ENCODE measurements at regions not wholly inside any gene's neighbourhood (a gene's known extent, or its start where the extent isn't known, plus 50 kb on each side); places are given as distances from the start of the nearest gene placed in this dataset.

GRCh38 chr7:51636503-51636902, 319.9 kb upstream of the COBL start:
- Histone ChIP-seq H3K27ac (no peak overlapping the region), H3K4me3 (no peak overlapping the region), H3K9me3 (no peaks in the 10 kb centered on the region), H3K4me1 (no peaks in the 10 kb centered on the region), H3K27me3 (no peaks in the 10 kb centered on the region), H3K36me3 (replicated peaks in 1 of 2; ENCODE audit: insufficient read depth in 1 of 2, low read depth in 2 of 2) (no peaks in the 10 kb centered on the region)
- 59 to 60% methylated on average over 3 of the region's 3 CpGs for WGBS, 2 donors
- intact Hi-C loops (cut with DNase I): no loop called here
- DNase-seq (no peak), ATAC-seq (no peak)
- TF ChIP-seq POLR2A (IDR thresholded peaks at IDR 0.05) (no peak), CTCF (IDR thresholded peaks at IDR 0.05) (no peak)

- H3K27me3 ChIP-seq: no peaks in the 10 kb centered on the region
- TF ChIP-seq POLR2A (IDR thresholded peaks at IDR 0.05) (no peak), CTCF (IDR thresholded peaks at IDR 0.05) (no peak)
- no peak overlapping the region for H3K4me3 ChIP-seq
- DNase-seq (no peak), ATAC-seq (no peak)
- WGBS, 2 donors: 34 to 38% methylated on average over 5 of the region's 5 CpGs
- no peak overlapping the region for H3K27ac ChIP-seq
- H3K9me3 ChIP-seq: no peaks in the 10 kb centered on the region
- intact Hi-C loops (cut with DNase I): no loop called here
- no peaks in the 10 kb centered on the region for H3K4me1 ChIP-seq
- no peaks in the 10 kb centered on the region for H3K36me3 ChIP-seq (replicated peaks in 1 of 2; ENCODE audit: insufficient read depth in 1 of 2, low read depth in 2 of 2)
Observed at GRCh38 chr7:51635775-51636174, 319.2 kb upstream of the COBL start.

GRCh38 chr7:51634538-51634937, 317.9 kb upstream of the COBL start:
- 43 to 64% methylated on average over 2 of the region's 2 CpGs for WGBS, 2 donors
- intact Hi-C loops (cut with DNase I): no loop called here
- no peaks in the 10 kb centered on the region for H3K36me3 ChIP-seq (replicated peaks in 1 of 2; ENCODE audit: insufficient read depth in 1 of 2, low read depth in 2 of 2)

GRCh38 chr7:51634025-51634424, 317.4 kb upstream of the COBL start:
- no peaks in the 10 kb centered on the region for H3K4me1 ChIP-seq
- no peaks in the 10 kb centered on the region for H3K36me3 ChIP-seq (replicated peaks in 1 of 2; ENCODE audit: insufficient read depth in 1 of 2, low read depth in 2 of 2)
- ATAC-seq (no peak), DNase-seq (no peak)
- no peaks in the 10 kb centered on the region for H3K9me3 ChIP-seq
- H3K27ac ChIP-seq: no peak overlapping the region
- WGBS, 2 donors: 33 to 52% methylated on average over 2 of the region's 2 CpGs
- no peak overlapping the region for H3K4me3 ChIP-seq
- TF ChIP-seq POLR2A (IDR thresholded peaks at IDR 0.05): no peak
- TF ChIP-seq CTCF (IDR thresholded peaks at IDR 0.05): no peak
- intact Hi-C loops (cut with DNase I): no loop called here
- no peaks in the 10 kb centered on the region for H3K27me3 ChIP-seq

More at GRCh38 chr7:51634538-51634937, 317.9 kb upstream of the COBL start:
- H3K4me1 ChIP-seq: no peaks in the 10 kb centered on the region
- ATAC-seq (no peak), DNase-seq (no peak)
- no peaks in the 10 kb centered on the region for H3K27me3 ChIP-seq
- no peak overlapping the region for H3K27ac ChIP-seq
- H3K4me3 ChIP-seq: no peak overlapping the region
- TF ChIP-seq CTCF (IDR thresholded peaks at IDR 0.05): no peak
- TF ChIP-seq POLR2A (IDR thresholded peaks at IDR 0.05): no peak
- no peaks in the 10 kb centered on the region for H3K9me3 ChIP-seq

GRCh38 chr7:51633596-51633995, 317.0 kb upstream of the COBL start:
- intact Hi-C loops (cut with DNase I): no loop called here
- Histone ChIP-seq H3K9me3 (no peaks in the 10 kb centered on the region), H3K27me3 (no peaks in the 10 kb centered on the region), H3K36me3 (replicated peaks in 1 of 2; ENCODE audit: insufficient read depth in 1 of 2, low read depth in 2 of 2) (no peaks in the 10 kb centered on the region), H3K27ac (no peak overlapping the region), H3K4me1 (no peaks in the 10 kb centered on the region), H3K4me3 (no peak overlapping the region)
- no peak for ATAC-seq
- DNase-seq: no peak
- TF ChIP-seq CTCF (IDR thresholded peaks at IDR 0.05) (no peak), POLR2A (IDR thresholded peaks at IDR 0.05) (no peak)
- WGBS, 2 donors: 55 to 57% methylated on average over 6 of the region's 6 CpGs

Measured in body of pancreas (tissue), 4 donors.